HG02588 (cell line): ENCODE measurements at regions not wholly inside any gene's neighbourhood (a gene's known extent, or its start where the extent isn't known, plus 50 kb on each side); places are given as distances from the start of the nearest gene placed in this dataset.
A peak's percentile ranks its signal among the peaks of the same experiment; 100 is the strongest.
"Not testable (repeated sequence)": the region's sequence is repeated elsewhere in the genome, so short reads cannot be mapped to it uniquely, and the experiment has no call there.

Source experiments
- ATAC-seq: cut with Tn5 transposase; IDR thresholded peaks from one replicate; pipeline ENCODE4 v1.9.1; 2021; ENCODE audit warnings: mild to moderate bottlenecking, moderate library complexity; ENCODE audit not compliant: unreplicated experiment

- ATAC-seq, result no peak
Observed at GRCh38 chr11:81990659-81991443, 742.8 kb downstream of the FAM181B start.

- ATAC-seq, result no peak
Observed at GRCh38 chr11:81989093-81989492, 744.6 kb downstream of the FAM181B start.

DNA sequence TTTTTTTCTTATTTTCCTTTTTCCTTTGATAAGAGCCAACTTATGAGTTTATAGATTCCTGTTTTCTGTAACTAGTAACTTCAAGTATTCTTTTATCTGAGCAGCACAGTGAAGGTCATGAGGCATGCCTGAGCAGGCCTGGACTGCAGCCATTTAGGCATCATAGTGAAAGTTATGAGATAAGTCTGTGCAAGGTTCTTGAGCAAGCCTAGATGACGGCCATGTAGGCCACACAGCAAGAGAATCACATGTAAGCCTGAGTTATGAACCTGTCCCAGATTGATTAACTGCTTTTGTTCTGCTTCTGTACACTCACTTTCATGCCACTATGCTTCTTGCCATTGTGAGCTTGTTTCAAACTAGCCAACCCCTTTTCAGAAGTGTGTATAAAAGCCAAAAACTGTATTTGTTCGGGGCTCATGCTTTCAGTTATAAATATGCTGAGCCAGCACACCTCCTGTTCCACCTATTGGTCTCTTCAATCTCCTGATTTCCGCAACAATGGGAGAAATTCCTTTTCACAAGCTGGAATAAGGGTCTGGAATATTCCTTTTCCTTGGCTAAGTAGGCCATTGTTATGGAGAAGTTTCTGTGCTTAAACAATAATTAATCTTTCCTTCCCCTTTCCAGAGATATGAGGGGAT lies 745.7 kb downstream of the FAM181B start:
- peak; percentile 92 for ATAC-seq

GRCh38 chr11:81986556-81987161 lies 747.0 kb downstream of the FAM181B start:
- no peak for ATAC-seq

DNA sequence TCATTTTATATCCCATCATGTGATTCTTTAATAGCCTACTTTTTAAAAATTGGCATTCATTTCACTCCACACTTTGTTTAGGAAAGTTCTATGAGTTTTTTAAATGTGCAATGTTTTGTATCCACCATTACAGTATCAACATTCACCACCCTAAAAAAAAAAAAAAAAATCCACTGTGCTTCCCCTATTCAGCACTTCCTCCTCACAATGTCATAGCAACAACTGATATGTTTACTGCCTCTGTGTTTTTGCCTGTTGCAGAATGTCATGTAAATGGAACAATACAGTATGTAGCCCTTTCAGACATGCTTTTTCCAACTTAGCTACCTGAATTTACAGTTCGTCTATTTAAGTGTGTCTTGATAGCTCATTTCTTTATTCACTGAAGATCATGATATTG lies 754.2 kb downstream of the FAM181B start:
- no peak for ATAC-seq

- ATAC-seq, result no peak
Observed at GRCh38 chr11:81975261-81975900, 758.3 kb downstream of the FAM181B start.

- no peak for ATAC-seq
Observed at GRCh38 chr11:81970886-81971285, 762.8 kb downstream of the FAM181B start.

- no peak for ATAC-seq
Observed at GRCh38 chr11:81967242-81967641, 766.4 kb downstream of the FAM181B start.

DNA sequence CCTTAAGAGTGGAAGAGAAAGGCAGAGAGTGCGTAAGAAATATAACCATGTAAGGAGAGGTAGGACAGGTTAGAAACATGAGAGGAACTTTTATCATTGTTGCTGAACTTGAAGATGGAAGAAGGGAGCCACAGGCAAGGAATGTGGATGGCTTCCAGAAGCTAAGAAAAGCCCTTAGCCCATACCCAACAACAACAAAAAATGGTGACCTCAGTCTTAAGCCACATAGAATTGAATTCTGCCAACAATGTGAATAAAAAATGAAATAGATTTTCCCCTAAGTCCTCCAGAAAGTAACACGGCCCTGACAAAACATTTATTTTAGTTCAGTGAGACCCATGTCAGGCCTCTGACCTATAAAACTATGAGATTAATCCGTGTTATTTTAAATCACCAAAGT lies 767.3 kb downstream of the FAM181B start:
- ATAC-seq, result no peak

GRCh38 chr11:81963018-81963417 lies 770.6 kb downstream of the FAM181B start:
- ATAC-seq, result no peak

DNA sequence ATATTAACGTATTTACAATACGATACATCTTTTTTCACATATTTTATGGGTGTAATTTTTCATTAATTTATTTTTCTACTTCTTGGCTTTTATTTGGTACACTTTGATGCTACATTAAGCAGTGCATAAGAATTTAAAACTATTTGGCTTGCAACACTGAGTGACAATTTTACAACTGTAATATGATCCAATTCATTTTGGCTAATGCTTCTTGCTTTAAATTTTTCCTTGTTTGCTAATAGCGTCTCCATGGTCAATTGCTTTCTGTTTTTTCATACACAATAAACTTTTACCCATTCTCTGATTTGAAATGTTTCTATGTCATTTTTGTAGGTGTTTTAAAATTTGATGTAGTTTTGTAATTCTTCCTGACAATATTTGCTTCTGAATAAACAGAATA lies 773.2 kb downstream of the FAM181B start:
- no peak for ATAC-seq

GRCh38 chr11:81959341-81959740 lies 774.3 kb downstream of the FAM181B start:
- no peak for ATAC-seq

DNA sequence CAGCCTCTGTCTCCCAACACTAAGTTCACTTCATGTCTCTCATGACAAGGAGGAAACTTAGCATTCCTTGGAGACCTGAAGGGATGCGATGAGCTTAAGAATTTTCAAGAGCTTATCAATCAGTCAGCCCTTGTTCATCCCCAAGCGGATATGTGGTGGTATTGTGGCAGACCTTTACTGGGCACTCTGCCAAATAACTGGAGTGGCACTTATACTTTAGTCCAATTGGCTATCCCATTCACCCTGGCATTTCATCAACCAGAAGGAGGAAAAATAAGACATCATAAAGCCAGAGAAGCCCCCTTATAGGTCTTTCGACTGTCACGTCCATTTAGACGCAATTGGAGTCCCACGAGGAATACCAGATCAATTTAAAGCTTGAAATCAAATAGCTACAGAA lies 779.4 kb downstream of the FAM181B start:
- ATAC-seq, result not testable (repeated sequence)

GRCh38 chr11:81946831-81947230 lies 786.8 kb downstream of the FAM181B start:
- ATAC-seq, result no peak

DNA sequence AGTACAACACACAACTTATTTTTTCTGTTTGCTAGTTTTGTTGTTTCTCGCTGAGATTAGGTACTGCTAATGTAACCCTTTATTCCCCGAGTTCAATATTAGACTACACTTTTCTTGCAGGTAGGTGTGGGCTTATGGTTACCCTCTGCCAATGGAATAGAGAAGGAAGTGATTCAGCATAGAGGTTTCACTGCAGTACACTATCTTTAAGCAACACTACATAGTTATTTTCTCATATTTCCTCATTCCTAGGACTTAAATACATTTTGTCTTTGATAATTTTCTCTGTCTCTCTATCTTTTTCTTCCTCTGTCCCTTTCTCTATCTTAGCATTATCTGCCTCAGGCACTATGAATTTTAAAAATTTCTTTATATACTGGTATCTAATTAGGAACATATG lies 791.0 kb downstream of the FAM181B start:
- ATAC-seq, result no peak

DNA sequence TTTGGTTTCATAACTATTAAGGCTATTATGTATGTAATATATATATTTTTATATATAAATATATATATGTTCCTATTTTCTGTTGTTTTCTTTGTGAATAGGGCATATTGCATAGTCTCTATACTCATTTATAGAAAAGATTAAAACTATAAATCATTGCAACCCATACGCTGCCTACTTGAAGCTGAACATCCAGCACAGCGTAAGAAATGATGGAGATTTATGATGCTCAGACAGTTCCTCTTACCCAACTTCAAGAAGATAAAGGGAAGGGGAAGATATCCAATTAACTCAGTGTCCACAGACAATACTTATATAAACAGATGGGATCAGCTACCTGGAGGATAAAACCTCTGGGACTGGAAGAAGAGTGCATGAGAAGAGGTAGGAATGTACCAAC lies 791.7 kb downstream of the FAM181B start:
- no peak for ATAC-seq

- no peak for ATAC-seq
Observed at GRCh38 chr11:81932303-81932702, 801.4 kb downstream of the FAM181B start.

- ATAC-seq, result no peak
Observed at GRCh38 chr11:81920205-81920604, 813.5 kb downstream of the FAM181B start.

- ATAC-seq, result no peak
Observed at GRCh38 chr11:81916451-81916850, 817.2 kb downstream of the FAM181B start.

GRCh38 chr11:81915045-81915444 lies 818.6 kb downstream of the FAM181B start:
- ATAC-seq, result no peak

GRCh38 chr11:81913793-81914192 lies 819.9 kb downstream of the FAM181B start:
- no peak for ATAC-seq

- ATAC-seq, result no peak
Observed at GRCh38 chr11:81907996-81908395, 825.7 kb downstream of the FAM181B start.
